ENCODE measurements at regions not wholly inside any gene's neighbourhood (a gene's known extent, or its start where the extent isn't known, plus 50 kb on each side); places are given as distances from the start of the nearest gene placed in this dataset.
"Not testable (repeated sequence)": the region's sequence is repeated elsewhere in the genome, so short reads cannot be mapped to it uniquely, and the experiment has no call there.

DNA sequence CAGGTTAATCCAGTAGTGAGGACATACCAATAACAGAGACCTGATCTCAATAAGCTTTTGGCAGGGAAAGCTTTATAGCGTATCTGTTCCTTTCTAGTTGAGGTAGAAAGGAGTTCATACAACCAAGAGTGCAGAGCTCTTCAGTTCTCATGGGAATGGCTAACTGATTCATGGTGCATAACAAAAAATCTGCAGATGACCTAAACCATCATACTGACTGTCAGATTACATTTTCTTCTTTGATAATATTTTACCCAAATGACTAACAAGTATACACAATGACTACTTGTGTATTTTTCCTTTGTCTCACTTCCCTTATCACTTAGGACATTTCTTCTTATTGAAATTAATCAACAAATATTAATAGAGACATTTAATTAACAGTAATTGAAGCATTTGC, 140.0 kb upstream of the SERTAD2 start:
- DNase-seq (ENCODE audit: low spot score) (no peak), ATAC-seq (no peak)

DNA sequence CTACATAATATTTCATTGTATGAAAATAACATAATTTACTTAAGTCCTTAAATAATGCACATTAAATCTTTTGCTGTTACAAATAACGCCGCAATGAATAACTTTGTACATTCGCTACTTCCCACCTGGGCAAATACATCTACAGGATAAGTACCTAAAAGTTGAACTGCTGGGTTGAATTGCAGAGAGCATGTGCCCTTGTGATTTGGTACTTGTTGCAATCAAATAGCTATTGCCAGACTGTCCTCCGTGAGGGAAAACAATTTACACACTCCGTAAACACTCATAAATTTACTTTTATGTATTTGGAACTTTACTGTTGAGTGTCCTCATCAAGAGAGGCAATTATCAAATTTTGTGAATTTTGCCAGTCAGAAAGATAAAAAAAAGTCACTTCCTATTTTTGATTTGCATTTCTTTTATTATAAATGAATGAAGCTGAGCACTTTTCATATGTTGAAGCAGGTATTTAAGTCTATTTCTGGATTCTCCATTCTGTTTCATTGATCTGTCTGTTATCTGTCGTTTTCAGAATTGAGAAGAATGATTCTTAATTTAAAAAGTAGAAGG, 140.8 kb upstream of the SERTAD2 start:
- ATAC-seq: no peak
- no peak for DNase-seq (ENCODE audit: low spot score)

GRCh38 chr2:64795024-64795592, 141.4 kb upstream of the SERTAD2 start:
- DNase-seq (ENCODE audit: low spot score) (no peak), ATAC-seq (no peak)

GRCh38 chr2:64796926-64797325, 143.2 kb upstream of the SERTAD2 start:
- no peak for ATAC-seq
- DNase-seq (ENCODE audit: low spot score): no peak

GRCh38 chr2:64797881-64798575, 144.3 kb upstream of the SERTAD2 start:
- DNase-seq (ENCODE audit: low spot score): no peak
- ATAC-seq: peak; percentile 84

GRCh38 chr2:64799592-64800252, 146.0 kb upstream of the SERTAD2 start:
- no peak for ATAC-seq
- DNase-seq (ENCODE audit: low spot score): no peak

GRCh38 chr2:64803776-64804175, 150.1 kb upstream of the SERTAD2 start:
- ATAC-seq (no peak), DNase-seq (ENCODE audit: low spot score) (no peak)

- DNase-seq (ENCODE audit: low spot score): no peak
- ATAC-seq: no peak
These were observed 150.9 kb upstream of the SERTAD2 start for GRCh38 chr2:64804651-64805050.

DNA sequence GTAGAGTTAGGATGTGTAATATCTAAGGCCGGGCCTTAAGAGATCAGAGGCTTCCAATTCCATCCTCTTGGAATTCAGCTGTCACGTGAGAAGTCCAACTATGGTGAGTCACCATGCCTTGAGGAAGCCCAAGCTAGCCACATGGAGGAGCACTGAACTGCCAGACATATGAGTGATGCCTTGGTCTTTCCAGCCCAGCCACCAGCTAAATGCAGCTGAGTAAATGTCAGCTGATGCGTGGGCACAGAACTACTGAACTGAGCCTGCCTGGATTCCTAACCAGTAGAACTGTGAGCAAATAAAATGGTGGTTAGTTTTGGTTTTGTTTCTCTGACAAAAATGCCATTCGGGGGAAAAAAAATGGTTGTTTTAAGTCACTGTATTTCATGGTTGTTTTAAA, 153.7 kb upstream of the SERTAD2 start:
- no peak for DNase-seq (ENCODE audit: low spot score)
- no peak for ATAC-seq

DNA sequence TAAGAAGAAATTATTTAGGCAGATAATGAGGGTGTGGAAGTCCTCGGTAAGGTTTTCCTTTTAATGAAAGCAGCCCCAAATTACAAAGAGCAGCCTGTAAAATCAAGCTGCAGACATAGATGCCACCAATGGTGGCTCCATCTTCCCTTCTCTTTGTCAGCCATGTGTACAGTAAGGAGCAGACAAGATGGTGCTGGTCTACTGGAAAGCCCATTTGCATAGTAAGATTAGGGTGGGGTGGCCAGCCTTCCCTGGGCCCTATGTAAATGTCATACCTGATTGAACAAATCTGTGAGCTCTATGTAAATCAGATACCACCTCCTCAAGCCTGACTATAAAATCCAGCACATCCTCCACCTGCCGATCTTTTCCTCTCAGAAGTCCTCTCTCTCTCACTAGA, 154.4 kb upstream of the SERTAD2 start:
- ATAC-seq (no peak), DNase-seq (ENCODE audit: low spot score) (no peak)

DNA sequence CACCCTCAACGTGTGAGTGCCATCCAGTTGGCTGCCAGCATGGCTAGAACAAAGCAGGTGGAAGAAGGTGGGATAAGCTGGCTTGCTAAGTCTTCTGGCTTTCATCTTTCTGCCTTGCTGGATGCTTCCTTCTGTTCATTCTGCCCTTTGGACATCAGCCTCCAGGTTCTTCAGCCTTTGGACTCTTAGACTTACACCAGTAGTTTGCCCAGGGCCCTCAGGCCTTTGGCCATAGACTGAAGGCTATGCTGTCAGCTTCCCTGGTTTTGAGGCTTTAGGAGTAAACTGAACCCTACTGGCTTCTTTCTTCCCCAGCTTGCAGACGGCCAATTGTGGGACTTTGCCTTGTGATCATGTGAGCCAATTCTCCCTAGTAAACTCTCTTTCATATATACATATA, 155.0 kb upstream of the SERTAD2 start:
- ATAC-seq: peak; percentile 33
- DNase-seq (ENCODE audit: low spot score): no peak

DNA sequence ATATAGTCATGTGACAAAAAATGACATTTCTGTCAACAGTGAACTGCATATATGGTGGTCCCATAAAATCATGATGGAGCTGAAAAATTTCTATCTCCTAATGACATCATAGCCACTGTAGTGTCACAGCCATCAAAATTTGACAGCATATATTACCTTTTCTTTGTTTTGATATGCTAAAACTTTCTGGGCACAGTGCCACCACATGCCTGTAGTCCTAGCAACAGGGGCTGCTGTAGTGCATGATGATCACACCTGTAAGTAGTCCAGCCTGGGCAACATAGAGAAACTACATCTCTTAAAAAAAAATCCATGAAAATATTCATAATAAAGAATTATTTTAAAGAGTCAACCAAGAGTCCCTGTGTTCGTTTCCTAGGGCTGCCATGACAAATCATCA, 155.5 kb upstream of the SERTAD2 start:
- ATAC-seq (no peak), DNase-seq (ENCODE audit: low spot score) (no peak)

- ATAC-seq (peak; percentile 10), DNase-seq (ENCODE audit: low spot score) (no peak)
These were observed 158.6 kb upstream of the SERTAD2 start for GRCh38 chr2:64812285-64812684.

DNA sequence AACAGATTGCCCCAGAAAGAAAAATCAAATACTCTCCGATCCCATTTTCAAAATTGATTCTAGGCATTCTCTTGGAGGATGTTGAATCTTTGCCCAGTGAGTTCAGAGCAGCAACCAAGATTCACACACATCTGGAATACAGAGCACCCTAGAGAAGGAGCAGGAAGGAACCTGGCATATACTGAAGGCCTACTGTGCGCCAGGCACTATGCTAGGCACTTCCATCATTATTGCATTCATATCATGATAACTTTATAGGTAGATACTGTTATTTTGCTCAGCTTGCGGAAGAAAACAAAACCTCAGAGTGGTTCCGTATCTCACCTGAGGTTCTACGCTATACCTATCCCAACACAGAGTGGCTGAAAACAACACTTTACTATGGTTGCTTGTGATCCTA, 160.3 kb upstream of the SERTAD2 start:
- ATAC-seq (no peak), DNase-seq (ENCODE audit: low spot score) (no peak)

- ATAC-seq; DNase-seq (ENCODE audit: low spot score): not testable (repeated sequence)
These were observed 162.8 kb upstream of the SERTAD2 start for GRCh38 chr2:64816526-64816925.

DNA sequence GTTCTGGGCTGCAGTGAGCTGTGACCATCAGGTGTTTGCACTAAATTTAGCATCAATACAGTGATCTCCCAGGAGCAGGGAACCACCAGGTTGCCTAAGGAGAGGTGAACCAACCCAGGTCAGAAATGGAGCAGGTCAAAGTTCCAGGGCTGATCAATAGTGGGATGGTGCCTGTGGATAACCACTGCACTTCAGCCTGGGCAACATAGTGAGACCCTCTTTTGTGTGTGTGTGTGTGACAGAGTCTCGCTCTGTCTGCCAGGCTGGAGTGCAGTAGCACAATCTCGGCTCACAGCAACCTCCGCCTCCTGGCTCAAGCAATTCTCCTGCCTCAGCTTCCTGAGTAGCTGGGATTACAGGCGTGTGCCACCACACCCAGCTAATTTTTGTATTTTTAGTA, 163.7 kb upstream of the SERTAD2 start:
- DNase-seq (ENCODE audit: low spot score) (no peak), ATAC-seq (no peak)

DNA sequence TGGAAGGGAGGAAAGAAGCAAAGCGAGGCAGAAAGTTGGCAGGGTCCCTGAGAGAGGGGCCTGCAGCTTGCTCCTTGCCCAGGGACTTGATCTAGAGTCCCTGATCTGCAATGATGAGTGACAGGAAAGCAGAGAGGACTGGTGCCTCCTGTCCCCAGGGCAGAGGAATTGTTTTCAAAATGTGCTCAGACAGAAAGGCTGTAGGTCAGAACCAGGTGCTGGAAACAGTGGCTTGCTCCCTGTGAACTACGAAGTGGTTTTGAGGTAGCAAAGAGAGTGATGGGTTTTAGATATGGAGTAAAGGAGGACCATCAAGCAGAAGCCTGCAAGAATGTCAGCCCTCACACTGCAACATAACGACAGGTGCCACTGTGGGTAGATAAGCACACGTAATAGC, 164.9 kb upstream of the SERTAD2 start:
- ATAC-seq (no peak), DNase-seq (ENCODE audit: low spot score) (no peak)

GRCh38 chr2:64819361-64819760, 165.6 kb upstream of the SERTAD2 start:
- DNase-seq (ENCODE audit: low spot score) (no peak), ATAC-seq (no peak)

GRCh38 chr2:64819774-64820688, 166.3 kb upstream of the SERTAD2 start:
- DNase-seq (ENCODE audit: low spot score) (no peak), ATAC-seq (no peak)

DNA sequence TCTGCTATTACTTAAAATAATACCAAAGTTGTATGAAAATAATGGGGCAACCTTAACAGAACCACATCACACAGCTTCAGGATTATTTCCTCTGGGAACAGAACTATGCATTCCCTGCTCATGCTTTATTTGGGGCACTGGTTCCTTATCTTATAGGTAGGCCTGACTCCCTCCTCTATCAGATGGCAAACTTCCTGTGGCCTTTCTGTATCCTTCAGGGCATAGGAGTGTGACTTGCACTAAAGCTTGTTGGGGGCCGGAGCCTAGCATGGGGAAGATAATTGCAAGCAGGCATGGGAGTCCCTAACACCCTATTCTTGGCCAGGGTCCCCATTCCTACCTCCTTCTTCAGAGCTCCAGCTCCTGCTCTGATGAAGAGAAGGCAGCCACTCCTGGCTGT, 167.2 kb upstream of the SERTAD2 start:
- no peak for ATAC-seq
- DNase-seq (ENCODE audit: low spot score): no peak

DNA sequence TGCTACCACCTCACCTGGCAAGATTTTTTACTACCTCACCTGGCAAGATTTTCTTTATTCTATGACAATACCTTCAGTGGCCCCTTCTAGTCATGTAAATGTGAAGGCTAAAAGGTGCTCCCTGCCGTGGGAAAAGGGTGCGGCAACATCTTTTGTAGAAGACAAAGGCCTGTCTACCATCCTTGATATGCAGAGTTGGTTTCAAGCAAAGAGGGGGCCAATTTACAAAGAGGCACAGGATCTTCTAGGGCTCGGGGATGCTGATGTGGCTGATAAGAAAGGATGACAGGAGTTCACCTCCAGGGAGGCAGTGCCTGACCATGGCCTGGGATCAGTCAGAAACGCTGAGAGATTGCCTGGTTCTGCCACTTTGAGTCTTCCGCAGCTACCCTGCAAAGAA, 165.4 kb upstream of the SLC1A4 start:
- DNase-seq (ENCODE audit: low spot score): no peak
- no peak for ATAC-seq
